SK-N-SH (cell line): ENCODE measurements at regions not wholly inside any gene's neighbourhood (a gene's known extent, or its start where the extent isn't known, plus 50 kb on each side); places are given as distances from the start of the nearest gene placed in this dataset.

ENCODE experiments used
- ELF1 ChIP-seq: IDR thresholded peaks from 2 replicates; pipeline ENCODE4 v1.4.0; 2012
- GABPA ChIP-seq: IDR thresholded peaks from 2 replicates; pipeline ENCODE4 v1.4.0; 2012; ENCODE audit warnings: low read depth, mild to moderate bottlenecking
- MXI1 ChIP-seq: IDR thresholded peaks from 2 replicates; pipeline ENCODE4 v1.6.1; 2012; ENCODE audit warnings: mild to moderate bottlenecking, low read depth, low read length, improper control_type of control experiment
- NFIC ChIP-seq: IDR thresholded peaks from 2 replicates; pipeline ENCODE4 v1.4.0; 2012; ENCODE audit warnings: borderline replicate concordance
- POLR2AphosphoS5 ChIP-seq: IDR thresholded peaks from 2 replicates; pipeline ENCODE4 v1.6.1; 2012; ENCODE audit warnings: low read depth, low read length
- RAD21 ChIP-seq: IDR thresholded peaks from 2 replicates; pipeline ENCODE4 v1.6.1; 2012; ENCODE audit warnings: mild to moderate bottlenecking, low read length
- RCOR1 ChIP-seq: fragments of 150-350 bp; IDR thresholded peaks from 2 replicates; pipeline ENCODE4 v1.6.1; 2017; ENCODE audit warnings: antibody characterized with exemption, low read length
- TAF1 ChIP-seq: IDR thresholded peaks from 2 replicates; pipeline ENCODE4 v1.6.1; 2012; ENCODE audit warnings: low read depth, mild to moderate bottlenecking, low read length, moderate library complexity, borderline replicate concordance
- TF ChIP-seq, protein P1 (sequence below): fragments of 200-600 bp; sonication (generic); IDR thresholded peaks from 2 replicates; pipeline ENCODE4 v1.6.1; 2017; ENCODE audit warnings: antibody characterized with exemption, mild to moderate bottlenecking, moderate library complexity
- TF ChIP-seq, protein P2 (sequence below): IDR thresholded peaks from 2 replicates; pipeline ENCODE4 v1.4.0; 2012; ENCODE audit warnings: low read depth, borderline replicate concordance
- TF ChIP-seq, protein P3 (sequence below): IDR thresholded peaks from 2 replicates; pipeline ENCODE4 v1.4.0; 2012; ENCODE audit warnings: low read depth
- TF ChIP-seq, protein P4 (sequence below): IDR thresholded peaks from 2 replicates; pipeline ENCODE4; 2012

DNA sequence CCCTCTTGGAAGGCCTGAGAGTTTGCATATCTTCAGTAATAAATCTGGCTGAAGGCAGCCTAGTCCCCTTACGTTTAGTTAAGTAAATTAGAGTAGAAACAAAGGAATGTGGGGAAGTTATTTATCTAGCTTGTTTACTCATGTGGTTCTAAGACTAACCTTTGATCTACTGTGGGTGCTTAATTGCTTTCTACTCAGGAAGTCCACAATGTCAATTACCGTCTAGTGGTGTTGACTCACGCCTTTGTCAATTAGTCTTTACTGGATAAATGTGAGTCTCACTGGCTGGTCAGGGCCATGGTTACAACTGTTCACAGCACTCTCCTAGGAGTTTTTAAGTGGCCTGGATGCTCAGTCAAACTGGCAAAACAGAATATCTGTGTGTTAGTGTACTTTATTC is 2338.4 kb downstream of the TP53TG3F start:
- no peak for TF ChIP-seq RCOR1
- TF ChIP-seq, protein P1, sequence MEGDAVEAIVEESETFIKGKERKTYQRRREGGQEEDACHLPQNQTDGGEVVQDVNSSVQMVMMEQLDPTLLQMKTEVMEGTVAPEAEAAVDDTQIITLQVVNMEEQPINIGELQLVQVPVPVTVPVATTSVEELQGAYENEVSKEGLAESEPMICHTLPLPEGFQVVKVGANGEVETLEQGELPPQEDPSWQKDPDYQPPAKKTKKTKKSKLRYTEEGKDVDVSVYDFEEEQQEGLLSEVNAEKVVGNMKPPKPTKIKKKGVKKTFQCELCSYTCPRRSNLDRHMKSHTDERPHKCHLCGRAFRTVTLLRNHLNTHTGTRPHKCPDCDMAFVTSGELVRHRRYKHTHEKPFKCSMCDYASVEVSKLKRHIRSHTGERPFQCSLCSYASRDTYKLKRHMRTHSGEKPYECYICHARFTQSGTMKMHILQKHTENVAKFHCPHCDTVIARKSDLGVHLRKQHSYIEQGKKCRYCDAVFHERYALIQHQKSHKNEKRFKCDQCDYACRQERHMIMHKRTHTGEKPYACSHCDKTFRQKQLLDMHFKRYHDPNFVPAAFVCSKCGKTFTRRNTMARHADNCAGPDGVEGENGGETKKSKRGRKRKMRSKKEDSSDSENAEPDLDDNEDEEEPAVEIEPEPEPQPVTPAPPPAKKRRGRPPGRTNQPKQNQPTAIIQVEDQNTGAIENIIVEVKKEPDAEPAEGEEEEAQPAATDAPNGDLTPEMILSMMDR: no peak
- no peak for TF ChIP-seq NFIC
- TF ChIP-seq, protein P2, sequence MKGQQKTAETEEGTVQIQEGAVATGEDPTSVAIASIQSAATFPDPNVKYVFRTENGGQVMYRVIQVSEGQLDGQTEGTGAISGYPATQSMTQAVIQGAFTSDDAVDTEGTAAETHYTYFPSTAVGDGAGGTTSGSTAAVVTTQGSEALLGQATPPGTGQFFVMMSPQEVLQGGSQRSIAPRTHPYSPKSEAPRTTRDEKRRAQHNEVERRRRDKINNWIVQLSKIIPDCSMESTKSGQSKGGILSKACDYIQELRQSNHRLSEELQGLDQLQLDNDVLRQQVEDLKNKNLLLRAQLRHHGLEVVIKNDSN: no peak
- TF ChIP-seq TAF1: no peak
- TF ChIP-seq, protein P3, sequence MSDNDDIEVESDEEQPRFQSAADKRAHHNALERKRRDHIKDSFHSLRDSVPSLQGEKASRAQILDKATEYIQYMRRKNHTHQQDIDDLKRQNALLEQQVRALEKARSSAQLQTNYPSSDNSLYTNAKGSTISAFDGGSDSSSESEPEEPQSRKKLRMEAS: no peak
- TF ChIP-seq, protein P4, sequence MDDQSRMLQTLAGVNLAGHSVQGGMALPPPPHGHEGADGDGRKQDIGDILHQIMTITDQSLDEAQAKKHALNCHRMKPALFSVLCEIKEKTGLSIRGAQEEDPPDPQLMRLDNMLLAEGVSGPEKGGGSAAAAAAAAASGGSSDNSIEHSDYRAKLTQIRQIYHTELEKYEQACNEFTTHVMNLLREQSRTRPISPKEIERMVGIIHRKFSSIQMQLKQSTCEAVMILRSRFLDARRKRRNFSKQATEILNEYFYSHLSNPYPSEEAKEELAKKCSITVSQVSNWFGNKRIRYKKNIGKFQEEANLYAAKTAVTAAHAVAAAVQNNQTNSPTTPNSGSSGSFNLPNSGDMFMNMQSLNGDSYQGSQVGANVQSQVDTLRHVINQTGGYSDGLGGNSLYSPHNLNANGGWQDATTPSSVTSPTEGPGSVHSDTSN: no peak
- no peak for TF ChIP-seq GABPA
- no peak for TF ChIP-seq RAD21
- no peak for TF ChIP-seq MXI1
- no peak for TF ChIP-seq ELF1
- TF ChIP-seq POLR2AphosphoS5: no peak
